Hepatocyte (in vitro differentiated cells): ENCODE measurements at regions not wholly inside any gene's neighbourhood (a gene's known extent, or its start where the extent isn't known, plus 50 kb on each side); places are given as distances from the start of the nearest gene placed in this dataset.

ENCODE experiments used
- EZH2 ChIP-seq: fragments of 200-600 bp; sonication (generic); IDR thresholded peaks from 2 replicates; pipeline ENCODE4 v1.6.1; 2016; ENCODE audit warnings: antibody characterized with exemption, mild to moderate bottlenecking, borderline replicate concordance
- EZH2phosphoT487 ChIP-seq: fragments of 200-600 bp; sonication (generic); IDR thresholded peaks from one replicate; pipeline ENCODE4 v1.6.1; 2018; ENCODE audit warnings: antibody characterized with exemption, mild to moderate bottlenecking, low read depth, moderate library complexity; ENCODE audit not compliant: unreplicated experiment, severe bottlenecking
- TF ChIP-seq, protein P1 (sequence below): fragments of 200-600 bp; sonication (generic); IDR thresholded peaks from 2 replicates; pipeline ENCODE4 v1.5.1; 2016; ENCODE audit warnings: antibody characterized with exemption, mild to moderate bottlenecking; ENCODE audit not compliant: poor library complexity

DNA sequence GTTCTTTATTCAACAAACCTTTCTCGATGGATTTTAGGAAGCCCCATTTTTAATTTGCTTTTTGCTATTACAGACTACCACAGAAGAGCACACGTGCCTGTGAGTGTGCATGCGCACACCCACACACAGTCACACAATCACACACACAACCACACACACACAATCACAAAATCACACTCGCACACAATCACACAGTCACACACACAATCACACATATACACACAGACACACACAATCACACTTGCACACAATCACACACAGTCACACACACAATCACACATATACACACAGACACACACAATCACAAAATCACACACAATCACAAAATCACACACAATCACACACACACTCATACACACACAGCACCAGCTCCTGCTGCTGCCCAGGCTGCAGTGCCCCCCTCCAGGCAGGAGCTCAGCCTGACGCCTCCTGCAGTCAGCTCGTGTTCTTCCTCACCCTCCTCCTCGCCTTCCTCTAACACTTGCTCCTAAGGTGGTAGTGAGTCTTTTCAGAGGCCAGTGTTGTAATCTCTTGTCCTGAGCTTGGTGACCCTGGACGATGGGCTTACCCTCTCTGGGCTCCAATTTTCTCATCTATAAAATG lies 125.0 kb upstream of the SOX1 start:
- TF ChIP-seq, protein P1, sequence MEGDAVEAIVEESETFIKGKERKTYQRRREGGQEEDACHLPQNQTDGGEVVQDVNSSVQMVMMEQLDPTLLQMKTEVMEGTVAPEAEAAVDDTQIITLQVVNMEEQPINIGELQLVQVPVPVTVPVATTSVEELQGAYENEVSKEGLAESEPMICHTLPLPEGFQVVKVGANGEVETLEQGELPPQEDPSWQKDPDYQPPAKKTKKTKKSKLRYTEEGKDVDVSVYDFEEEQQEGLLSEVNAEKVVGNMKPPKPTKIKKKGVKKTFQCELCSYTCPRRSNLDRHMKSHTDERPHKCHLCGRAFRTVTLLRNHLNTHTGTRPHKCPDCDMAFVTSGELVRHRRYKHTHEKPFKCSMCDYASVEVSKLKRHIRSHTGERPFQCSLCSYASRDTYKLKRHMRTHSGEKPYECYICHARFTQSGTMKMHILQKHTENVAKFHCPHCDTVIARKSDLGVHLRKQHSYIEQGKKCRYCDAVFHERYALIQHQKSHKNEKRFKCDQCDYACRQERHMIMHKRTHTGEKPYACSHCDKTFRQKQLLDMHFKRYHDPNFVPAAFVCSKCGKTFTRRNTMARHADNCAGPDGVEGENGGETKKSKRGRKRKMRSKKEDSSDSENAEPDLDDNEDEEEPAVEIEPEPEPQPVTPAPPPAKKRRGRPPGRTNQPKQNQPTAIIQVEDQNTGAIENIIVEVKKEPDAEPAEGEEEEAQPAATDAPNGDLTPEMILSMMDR: no peak
- no peak for TF ChIP-seq EZH2
- no peak for TF ChIP-seq EZH2phosphoT487
